GM18867 (cell line): ENCODE measurements at regions not wholly inside any gene's neighbourhood (a gene's known extent, or its start where the extent isn't known, plus 50 kb on each side); places are given as distances from the start of the nearest gene placed in this dataset.

Experiments used
- ATAC-seq: cut with Tn5 transposase; IDR thresholded peaks from one replicate; pipeline ENCODE4 v1.9.1; 2021; ENCODE audit warnings: mild to moderate bottlenecking, moderate library complexity; ENCODE audit not compliant: unreplicated experiment

DNA sequence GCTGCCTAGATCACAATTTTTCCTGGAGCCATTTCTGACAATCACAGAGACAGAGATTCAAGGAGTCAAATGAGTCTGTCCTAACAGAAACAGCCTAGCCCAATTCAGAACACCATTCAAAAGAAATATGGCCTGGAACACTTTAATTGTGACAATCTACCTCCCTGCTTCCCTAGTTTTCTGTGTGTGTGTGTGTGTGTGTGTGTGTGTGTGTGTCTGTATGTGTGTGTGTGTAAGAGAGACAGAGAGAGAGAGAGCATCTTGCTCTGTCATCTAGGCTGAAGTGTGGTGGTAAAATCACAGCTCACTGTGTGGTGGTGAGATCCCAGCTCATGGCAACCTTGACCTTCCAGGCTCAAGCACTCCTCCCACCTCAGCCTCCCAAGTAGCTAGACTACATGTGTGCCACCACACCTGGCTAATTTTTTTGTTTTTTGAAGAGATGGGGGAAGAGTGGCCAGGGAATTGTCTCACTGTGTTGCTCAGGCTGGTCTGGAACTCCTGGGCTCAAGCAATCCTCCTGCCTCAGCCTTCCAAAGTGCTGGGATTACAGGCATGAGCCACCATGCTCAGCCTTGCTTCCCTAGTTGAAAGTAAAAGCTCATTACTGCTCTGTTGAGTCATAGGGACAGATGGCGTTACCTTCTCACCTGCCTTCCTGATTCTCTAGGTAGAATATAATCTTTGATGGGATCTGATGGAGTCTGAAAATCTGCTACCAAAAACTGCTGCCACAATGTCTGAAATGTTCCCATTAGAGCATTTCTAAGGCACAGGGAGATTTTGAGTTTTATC, 89.6 kb upstream of the BEND6 start:
- no peak for ATAC-seq

DNA sequence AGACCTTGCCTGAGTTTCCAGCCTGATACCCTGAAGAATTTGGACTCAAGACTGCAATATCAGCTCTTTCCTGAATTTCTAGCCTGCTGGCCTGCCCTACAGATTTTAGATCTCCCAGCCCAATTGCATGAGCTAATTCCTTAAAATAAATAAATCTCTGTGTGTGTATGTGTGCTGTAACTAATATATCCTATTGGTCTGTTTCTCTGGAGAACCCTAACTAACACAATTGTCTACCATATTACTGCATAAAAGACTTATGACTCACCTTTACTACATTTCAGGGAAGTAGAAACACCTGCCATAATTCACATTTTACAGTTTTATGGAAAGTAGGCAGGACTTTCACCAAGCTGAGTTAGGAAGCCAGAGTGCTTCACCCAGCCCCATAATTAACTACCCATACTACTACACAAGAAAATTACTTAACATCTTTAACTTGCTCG, 90.7 kb upstream of the BEND6 start:
- ATAC-seq: no peak

DNA sequence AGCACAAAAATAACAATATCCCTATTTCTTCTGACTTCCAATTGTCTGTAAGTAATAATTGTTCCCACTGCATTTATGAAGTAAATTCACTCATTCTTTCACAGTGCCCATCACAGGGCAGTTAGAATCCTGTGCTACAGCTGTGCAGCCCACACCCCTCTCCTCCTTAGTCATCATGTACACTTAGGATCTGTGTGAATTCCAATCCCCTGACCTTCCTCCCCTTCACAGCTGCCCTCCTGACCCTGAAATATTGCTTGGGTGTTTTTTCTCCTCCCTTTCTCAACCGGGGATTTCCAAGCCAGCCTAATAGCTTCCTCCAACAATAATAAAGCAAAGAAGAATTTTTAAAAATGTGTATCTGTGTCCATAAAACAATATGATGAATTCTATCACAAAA, 91.5 kb upstream of the BEND6 start:
- ATAC-seq: no peak

DNA sequence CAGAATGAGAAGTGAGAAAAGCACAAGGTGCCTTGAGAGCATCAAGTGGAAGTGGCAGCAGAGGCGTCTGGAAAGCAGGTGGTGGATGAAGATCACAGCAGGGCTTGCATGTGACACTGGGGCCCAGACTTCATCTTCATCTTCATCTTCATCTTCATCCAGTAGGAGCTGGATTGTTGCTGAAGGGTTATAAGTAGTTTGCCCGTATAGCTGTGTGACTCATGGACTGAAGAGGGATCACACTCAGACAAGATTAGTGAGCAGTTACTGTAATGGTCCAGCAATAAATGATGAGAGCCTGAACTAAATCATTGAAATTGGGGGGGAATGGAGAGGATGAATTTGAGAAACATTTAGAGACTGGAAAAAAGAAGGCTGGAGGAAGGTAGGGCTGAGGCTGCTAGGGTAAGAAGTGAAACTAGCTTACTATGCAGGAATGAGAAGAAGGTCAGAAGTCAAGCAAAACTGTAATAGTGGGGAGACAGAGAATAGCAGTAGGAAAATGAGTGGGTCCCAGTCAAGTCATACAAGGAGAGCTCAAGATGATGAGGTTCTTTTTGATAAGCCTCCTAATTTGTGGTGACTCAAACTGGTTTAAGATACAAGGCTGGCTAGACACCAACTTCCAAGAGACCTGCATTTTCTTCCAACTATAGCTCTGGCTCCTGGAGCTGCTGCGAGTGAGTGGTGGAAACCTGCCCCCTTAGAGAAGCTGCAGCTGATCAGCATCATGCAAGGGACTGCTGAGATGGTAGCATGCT, 92.3 kb upstream of the BEND6 start:
- ATAC-seq: no peak

DNA sequence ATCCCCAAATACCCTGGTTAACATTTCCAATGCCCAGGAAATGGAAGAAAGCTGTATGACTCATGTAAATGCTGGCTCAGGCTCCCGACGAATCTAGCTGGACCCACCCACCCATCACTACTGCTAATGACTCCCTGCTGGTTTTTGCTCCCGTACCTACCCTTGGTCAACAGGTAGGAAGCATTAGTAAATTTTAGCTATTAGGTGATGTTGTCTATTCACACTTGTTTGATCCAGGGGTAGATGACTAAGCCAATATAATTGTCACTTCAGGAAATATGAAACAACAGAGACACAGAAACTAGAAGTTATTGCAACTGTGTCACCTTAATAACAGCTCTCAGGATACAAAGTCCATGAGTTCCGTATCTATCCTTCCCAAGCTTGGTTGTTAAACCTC, 94.4 kb upstream of the BEND6 start:
- no peak for ATAC-seq

DNA sequence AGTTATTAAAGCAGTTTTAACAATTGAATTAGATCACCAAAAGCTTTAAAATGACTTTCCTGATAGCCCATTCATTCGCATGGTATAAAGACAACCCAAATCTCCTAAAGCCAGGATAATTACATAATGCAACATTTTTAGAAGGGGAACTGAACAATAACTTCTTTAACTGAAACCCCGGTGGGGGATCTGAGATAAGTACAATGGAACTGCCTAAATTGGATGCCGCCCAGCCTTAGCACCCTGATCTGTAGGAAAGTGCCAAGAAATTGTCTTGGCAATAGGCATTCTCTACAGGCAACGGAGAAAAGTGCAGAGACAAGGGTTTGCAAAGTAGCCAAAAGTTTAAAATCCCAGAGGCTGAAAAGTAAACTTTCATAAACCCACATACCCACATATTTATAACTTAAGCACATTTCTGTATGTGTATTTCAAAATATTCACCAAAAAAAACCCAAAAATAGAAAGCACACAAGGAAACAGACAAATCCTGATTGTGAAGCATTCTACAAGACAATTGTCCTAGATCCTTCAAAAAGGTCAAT, 98.8 kb upstream of the BEND6 start:
- no peak for ATAC-seq

DNA sequence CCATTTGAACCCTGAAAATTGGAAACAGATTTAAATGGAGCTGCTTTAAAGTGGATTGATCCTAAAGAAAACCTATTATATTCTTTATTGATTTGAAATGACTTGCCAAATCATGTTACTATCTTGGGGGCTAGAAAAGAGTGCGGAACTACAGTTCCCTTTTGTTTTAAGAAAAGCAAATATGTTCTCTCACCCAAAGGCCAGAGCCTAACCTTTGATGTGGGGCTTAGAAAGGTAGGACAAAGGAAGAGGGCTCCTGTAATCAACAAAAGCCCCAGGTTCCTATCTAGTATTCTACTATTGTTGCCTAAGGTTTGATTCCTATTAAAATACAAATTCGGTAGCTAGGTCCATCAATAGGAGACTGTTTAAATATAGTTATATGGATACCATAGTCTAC, 100.8 kb upstream of the BEND6 start:
- no peak for ATAC-seq

DNA sequence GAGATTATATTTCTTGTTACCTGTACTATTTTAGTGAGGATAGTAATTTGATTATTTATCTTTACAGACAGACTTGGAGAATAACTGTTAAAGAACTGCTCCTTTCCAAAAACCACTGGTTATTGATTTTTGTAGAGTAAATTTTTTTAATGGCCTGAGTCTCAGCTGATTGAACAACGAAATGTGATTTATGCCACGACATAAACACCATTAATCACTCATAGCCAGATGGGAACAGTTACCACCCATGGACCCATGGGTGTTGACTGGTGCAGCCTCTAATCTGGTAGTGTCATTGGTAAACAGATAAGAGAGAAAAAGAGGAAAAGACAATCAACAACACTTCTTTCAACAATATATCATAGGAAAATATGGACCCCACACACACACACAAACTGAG, 101.4 kb upstream of the BEND6 start:
- ATAC-seq: no peak

DNA sequence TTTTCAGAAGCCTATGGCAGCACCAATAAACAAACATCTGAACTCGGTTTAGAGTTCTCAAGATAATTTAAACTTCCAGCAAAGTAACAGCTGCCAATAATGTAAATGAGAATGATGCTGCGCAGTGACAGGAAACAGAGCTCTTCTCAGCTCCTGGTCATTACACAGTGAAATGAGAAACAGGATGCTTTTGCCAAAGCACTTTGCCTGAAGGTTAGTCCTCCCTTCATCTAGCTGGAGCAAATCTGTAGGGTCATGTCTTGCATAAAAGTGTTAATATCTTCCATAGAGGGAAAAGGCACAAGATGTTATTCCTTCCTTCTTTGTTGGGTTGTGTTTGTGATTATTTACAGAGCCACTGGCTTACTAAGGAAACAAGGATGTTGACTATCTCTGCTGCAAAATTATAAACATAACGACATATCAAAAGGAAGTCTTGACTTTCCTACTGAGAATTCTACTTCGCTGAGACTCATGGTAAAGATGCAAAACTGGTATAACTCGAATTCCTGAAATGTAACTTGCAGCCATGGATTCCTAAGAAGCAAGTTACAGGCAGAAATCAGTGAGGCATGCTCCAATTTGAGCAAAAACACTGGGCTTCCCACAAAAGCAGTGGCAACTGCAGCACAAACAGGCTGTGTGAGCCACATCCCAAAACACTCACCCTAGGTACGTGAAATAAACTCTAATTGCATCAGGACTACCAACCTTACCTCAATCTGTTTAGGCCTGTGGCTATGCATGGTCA, 102.5 kb upstream of the BEND6 start:
- ATAC-seq: peak; percentile 14

DNA sequence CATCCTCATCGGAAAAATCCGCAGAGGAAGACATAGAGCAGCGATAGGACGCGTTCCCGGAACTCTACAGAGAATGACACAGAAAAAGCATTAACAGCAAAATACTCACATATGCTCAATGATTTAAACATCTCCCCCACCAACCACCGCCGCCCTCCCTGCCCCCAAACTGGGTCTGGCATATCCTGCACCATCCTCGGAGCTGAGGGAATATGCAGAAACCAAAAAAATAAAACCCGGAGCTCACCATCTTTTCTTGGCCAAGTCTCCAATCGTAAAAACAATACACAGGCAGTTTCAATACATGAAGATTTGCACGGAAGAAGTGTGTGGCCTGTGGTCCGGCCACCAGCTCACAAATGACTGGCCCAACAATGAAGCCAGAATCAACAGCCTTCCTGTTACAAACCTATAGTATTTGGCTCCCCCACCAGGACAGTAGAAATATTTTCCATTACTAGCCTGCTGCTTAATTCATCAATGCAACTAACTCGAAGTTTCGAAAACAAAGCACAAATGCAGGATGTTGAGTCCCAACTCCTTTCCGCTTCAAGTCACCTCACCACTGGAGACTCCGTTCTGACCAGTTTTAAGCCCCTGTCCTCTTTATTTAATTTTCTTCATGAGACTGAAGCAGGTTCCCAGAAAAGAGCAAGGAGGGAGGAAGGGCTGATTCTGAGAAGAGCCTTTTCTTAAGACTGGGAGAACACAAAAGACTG, 103.2 kb upstream of the BEND6 start:
- ATAC-seq: peak; percentile 87

DNA sequence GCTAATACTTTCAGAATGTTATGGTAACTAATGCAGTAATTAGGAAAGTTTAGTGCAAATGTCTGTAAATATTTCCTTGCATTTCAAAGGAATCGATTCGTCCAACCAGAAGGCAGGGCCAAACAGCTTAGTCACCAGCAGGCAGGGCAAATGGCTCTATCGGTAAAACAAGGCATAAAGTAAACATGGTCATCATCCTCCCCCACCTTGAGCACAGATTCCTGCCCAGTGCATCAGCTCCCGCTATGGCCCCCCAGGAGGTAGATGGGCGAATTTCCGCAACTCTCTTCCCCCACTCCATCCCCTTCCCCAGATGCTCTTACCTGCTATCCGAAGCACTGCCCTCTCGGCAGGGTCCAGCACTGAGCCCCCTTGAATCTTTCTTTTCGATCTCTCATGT, 103.8 kb upstream of the BEND6 start:
- no peak for ATAC-seq

DNA sequence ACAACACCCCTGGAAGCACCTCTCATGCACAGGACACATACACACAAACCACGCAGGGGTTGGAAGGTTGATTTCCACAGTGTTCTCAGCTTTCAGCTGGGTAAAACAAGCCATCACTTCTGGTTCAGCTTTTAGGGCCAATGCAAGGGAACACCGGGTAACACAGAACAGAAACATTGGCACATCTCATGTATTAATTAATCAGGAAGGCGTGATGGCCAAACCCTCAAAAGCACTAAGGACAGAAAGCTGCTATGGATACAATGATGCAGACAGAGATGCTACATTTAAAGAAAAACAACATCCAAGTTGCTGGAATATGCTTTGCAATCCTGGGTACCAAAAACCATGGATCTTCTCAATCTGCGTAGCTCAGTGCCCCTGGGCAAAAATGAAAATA, 104.3 kb upstream of the BEND6 start:
- no peak for ATAC-seq

DNA sequence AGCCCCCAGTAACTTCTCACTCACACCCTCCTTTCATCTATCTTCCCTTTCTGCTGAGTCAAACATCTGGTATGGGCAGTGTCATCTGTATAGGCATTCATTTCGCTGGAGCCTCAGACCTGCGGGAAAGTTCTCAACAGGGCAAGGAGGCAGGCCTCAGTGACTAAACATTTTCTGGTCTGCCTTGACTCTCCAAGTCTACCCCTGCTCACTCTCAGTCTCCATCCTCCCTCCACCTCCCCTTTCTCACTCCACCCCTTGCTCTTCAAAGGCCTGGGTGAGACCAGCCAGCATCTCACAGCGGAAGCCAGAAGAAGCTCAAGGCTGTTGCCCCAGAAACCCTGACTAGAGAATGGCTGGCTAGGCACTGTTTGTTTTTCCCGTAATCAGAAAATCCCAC, 105.0 kb upstream of the BEND6 start:
- no peak for ATAC-seq

DNA sequence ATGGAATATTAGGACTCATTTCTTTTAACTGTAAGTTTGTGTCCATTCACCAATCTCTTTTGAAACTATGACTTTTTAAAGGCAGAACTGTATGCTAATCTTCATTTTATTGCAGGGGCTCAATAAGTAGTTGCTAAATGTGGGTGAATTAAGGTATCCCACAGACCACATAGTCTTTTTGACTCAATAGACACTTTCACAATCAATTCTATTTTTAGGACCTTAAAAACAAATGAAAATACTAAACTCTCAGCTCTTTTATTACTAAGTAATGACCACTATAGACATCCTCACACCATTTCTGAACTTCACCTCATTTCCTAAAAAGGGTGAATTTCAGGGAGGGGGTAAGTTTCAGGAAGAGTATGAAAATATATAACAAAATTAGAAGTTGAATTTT, 106.8 kb upstream of the BEND6 start:
- ATAC-seq: no peak

DNA sequence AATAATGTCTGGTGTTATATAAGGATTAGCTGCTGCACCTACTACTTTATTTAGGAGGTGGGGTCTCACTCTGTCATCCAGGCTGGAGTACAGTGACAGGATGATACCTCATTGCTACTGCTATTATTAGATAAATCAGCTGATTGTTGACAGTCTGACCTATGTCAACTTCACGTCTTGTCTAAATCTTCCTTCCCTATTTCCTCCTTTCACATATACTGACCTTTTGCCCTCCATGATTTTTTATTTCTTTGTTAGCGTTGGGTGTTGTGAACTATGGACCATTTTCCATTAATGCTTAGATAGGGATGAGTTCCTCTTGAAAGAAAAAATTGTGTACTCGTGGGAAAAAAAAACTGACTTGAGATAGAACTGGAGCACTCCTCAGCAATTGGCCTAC, 109.9 kb upstream of the BEND6 start:
- ATAC-seq: no peak

DNA sequence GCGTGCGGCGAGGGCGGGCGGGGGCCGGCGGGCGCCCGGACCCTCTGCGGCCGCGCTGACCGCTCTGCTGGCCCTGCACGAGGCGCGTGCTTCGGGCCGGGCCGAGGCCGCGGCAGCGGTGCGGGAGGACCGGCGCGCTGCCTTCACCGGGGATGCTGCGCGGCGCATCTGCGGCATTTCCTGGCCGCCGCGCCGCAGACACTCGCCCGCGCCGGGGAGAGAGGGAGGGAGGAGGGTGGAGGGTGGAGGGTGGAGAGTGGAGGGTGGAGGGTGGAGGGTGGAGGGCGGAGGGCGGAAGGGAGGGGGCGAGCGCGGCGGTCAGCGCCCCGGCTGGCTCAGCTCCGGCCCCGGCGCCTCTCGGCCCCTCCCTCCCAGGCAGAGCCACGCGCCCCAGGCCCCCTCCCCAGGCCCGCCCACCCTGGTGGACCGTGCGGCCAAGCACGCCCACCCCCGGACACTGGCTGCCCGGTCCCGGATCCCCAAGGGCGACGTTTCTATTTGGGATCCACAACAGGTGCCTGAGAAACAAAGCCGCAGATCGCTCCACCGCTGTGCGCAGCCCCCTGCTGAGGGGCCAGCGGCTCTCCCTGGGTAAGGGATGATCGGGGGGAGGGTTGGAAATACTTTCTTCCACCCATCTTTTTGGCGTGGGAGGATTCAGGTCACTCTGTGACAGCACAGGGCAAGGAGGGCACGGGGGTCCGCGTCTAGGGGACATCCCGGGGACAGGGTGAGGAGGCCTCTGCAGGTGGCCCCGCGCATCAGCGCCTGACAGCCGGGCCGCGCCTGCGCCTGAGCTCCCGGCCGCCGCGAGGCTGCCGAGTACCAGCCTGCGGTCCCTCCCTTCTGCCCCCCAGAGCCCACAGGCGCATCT, 111.2 kb upstream of the BEND6 start:
- ATAC-seq: peak; percentile 78

DNA sequence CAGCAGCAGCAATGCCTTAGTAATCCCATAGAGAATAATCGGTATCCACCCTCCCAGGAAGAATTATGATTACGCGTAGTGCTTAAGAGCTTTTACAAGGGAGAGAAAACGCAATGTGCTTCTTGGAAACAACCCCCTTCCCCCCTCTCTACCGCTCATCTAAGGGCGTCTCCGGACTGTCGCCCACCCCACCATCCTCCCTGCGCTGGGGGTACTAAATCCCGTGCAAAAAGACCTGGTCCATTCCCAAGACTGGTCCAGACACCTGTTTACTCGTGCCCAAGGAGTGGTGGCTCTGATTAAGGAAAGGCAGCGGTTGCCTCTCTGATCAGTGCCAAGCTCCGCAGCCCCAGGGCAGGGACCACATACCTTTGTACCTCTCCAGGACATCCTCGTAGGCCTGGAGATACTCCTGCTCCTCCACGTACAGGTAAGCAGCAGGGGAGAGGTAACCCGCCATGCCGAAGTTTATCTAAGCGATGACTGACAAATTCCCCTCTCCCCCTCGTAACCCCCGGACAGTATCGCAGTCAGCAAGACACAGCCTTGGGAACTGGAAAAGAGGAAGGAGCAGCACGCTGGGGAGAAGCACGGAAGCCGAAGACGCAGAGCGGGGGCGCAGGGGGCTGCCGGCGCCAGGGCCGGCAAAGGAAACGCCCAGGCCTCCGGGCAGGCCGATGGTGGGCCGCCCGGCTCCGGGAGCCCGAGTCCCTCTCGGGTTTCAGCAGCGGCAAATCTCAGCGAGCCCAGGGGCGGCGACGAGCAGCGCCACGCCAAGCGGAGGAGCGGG, 112.0 kb upstream of the BEND6 start:
- peak; percentile 11 for ATAC-seq

DNA sequence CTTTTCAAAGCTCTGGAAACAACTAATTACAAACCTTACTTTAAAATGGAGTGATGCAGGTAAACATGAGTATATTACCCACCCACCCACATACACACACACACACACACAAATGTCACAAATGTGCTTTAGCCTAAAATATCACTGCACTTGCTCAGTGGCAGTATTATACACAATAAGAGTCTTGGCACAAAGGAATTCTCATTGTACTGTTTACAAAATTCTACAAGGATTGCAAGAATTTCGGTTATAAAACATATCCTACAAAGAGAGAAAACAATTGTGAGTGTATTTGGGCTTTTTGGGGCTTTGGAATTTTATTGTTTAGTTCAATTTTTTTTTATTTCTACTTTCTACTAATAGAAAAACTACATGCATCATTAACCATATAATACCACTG, 113.2 kb upstream of the BEND6 start:
- no peak for ATAC-seq

DNA sequence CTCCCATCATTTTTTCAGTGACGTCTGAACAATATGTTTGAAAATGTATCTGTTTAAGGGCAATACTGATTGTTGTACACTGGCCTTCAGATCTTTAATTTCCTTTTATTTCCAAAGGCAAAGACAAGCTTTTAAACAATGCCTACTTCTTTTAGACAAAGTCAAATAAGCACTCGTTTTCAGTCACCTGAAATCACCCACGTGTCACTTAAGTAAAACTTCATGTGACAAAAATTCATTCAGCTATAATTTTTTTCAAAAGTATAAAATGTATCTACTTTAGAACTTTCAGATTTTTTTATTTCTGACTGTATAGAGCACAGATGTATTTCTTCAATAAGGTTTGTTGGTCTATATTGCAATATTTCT, 113.5 kb upstream of the BEND6 start:
- ATAC-seq: no peak
